Tibial nerve (tissue), 4 donors: ENCODE measurements at regions not wholly inside any gene's neighbourhood (a gene's known extent, or its start where the extent isn't known, plus 50 kb on each side); places are given as distances from the start of the nearest gene placed in this dataset.

Experiments
- DNase-seq, 2 donors: peaks; one replicate each; pipeline ENCODE4 v3.0.0-alpha.2; 2019; ENCODE audit warnings: low spot score in 2 of 2
- H3K27ac ChIP-seq, 4 donors: fragments of 200-600 bp; sonication (generic) in 3 of 4; one replicate each; pipeline ENCODE4 v1.5.1; 2017 to 2019; ENCODE audit warnings: mild to moderate bottlenecking in 1 of 4
- H3K27me3 ChIP-seq, 2 donors: fragments of 200-600 bp; sonication (generic) in 1 of 2; one replicate each; pipeline versions ENCODE4 v1.5.1 to v1.6.0; 2017 to 2019
- H3K36me3 ChIP-seq, 3 donors: fragments of 200-600 bp; sonication (generic); one replicate each; pipeline ENCODE4 v1.5.1; 2018 to 2019
- H3K4me1 ChIP-seq, 4 donors: fragments of 200-600 bp; sonication (generic) in 3 of 4; one replicate each; pipeline ENCODE4 v1.5.1; 2017 to 2019
- H3K4me3 ChIP-seq, 4 donors: fragments of 200-600 bp; sonication (generic) in 3 of 4; one replicate each; pipeline ENCODE4 v1.5.1; 2017 to 2019; ENCODE audit warnings: mild to moderate bottlenecking in 1 of 4, moderate library complexity in 1 of 4
- H3K9me3 ChIP-seq, 4 donors: fragments of 200-600 bp; sonication (generic) in 3 of 4; one replicate each; pipeline ENCODE4 v1.5.1; 2017 to 2019
- EP300 ChIP-seq, 2 donors: sonication (generic); formaldehyde crosslinking; IDR thresholded peaks; one replicate each; pipeline ENCODE4 v1.6.1; 2017; ENCODE audit warnings: antibody characterized with exemption in 2 of 2, mild to moderate bottlenecking in 1 of 2
- POLR2A ChIP-seq, 2 donors: fragments of 450-650 bp; IDR thresholded peaks; one replicate each; pipeline ENCODE4 v1.6.1; 2017; ENCODE audit warnings: antibody characterized with exemption in 2 of 2, mild to moderate bottlenecking in 2 of 2, moderate library complexity in 2 of 2
- WGBS, 2 donors: methylation state at CpG; one replicate each; pipeline ENCODE4 v1.1.5; 2018; 5-methylcytosine and 5-hydroxymethylcytosine counted together
- TF ChIP-seq, protein P1 (sequence below), 5 experiments: fragments of 200-600 bp in 3 of 5; fragments of 450-650 bp in 2 of 5; sonication (generic) in 3 of 5; IDR thresholded peaks; one replicate each; pipeline ENCODE4 v1.5.1; 2016 to 2019; ENCODE audit warnings: antibody characterized with exemption in 5 of 5, mild to moderate bottlenecking in 3 of 5, moderate library complexity in 2 of 5

DNA sequence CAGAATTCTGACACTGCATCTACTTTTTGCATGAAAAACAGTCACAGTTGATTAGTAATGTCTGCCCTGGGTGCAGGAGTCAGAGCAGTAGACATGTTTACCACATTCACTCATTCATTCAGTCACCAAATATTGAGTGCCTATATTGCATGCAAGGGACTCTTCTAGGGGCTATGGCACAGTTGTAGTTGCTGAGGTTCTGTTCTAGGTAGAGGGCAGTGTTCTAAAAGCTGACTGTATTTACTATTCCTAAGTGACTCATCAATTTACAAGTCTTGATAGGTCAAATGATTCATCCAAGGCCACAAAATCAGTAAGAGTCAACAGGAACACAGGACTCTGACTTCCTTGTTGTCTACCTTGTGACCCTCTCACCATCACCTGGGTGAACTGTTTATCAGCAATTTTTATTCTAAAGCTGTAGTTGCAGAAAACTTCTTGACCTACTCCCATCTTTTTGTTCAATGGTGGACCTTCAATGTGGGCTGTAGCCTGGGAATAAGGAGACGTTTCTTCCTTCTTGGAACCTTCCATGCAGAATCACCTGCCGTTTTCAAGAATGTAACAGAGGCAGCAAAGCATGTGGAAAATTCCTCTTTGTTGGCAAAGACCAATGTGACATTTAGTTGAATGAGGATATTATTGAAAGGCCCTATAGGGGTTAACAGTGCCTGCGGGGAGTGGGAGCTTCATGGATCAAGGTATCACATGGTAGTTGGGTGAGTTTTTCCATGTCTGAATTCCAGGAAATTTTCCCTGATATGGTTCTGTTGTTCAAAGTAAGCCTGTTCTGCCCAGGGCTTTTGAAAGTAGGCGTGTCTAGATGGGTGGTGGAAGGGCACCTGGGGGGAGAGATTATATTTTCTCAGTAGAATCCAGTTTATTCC lies 223.2 kb downstream of the KTN1 start:
- Histone ChIP-seq H3K9me3 (peaks cover 0 to 3% (median 0%) of the 10 kb centered on the region in 4 donors), H3K27me3 (no peaks in the 10 kb centered on the region), H3K4me3 (no peak overlapping the region), H3K4me1 (peaks cover 0 to 50% (median 9%) of the 10 kb centered on the region in 4 donors), H3K27ac (peak overlapping the region in 2 of 4 donors; percentile 65 to 73), H3K36me3 (no peaks in the 10 kb centered on the region)
- 77 to 83% methylated on average over 4 of the region's 4 CpGs for WGBS, 2 donors
- TF ChIP-seq POLR2A (IDR thresholded peaks at IDR 0.05) (no peak), EP300 (IDR thresholded peaks at IDR 0.05) (no peak)
- TF ChIP-seq, protein P1, sequence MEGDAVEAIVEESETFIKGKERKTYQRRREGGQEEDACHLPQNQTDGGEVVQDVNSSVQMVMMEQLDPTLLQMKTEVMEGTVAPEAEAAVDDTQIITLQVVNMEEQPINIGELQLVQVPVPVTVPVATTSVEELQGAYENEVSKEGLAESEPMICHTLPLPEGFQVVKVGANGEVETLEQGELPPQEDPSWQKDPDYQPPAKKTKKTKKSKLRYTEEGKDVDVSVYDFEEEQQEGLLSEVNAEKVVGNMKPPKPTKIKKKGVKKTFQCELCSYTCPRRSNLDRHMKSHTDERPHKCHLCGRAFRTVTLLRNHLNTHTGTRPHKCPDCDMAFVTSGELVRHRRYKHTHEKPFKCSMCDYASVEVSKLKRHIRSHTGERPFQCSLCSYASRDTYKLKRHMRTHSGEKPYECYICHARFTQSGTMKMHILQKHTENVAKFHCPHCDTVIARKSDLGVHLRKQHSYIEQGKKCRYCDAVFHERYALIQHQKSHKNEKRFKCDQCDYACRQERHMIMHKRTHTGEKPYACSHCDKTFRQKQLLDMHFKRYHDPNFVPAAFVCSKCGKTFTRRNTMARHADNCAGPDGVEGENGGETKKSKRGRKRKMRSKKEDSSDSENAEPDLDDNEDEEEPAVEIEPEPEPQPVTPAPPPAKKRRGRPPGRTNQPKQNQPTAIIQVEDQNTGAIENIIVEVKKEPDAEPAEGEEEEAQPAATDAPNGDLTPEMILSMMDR (IDR thresholded peaks at IDR 0.05) = no peak
- DNase-seq = no peak

- peaks cover 0 to 3% (median 0%) of the 10 kb centered on the region in 4 donors for H3K9me3 ChIP-seq
- H3K4me1 ChIP-seq = peaks cover 0 to 50% (median 9%) of the 10 kb centered on the region in 4 donors
- WGBS, 2 donors = 78 to 81% methylated on average over 5 of the region's 5 CpGs
- no peaks in the 10 kb centered on the region for H3K27me3 ChIP-seq
- H3K27ac ChIP-seq = peak overlapping the region in 2 of 4 donors; percentile 65 to 73
- TF ChIP-seq, protein P1 (IDR thresholded peaks at IDR 0.05) = no peak
- TF ChIP-seq POLR2A (IDR thresholded peaks at IDR 0.05) = no peak
- no peaks in the 10 kb centered on the region for H3K36me3 ChIP-seq
- no peak overlapping the region for H3K4me3 ChIP-seq
- no peak for DNase-seq
These were observed 224.0 kb downstream of the KTN1 start for GRCh38 chr14:55803873-55804553.

GRCh38 chr14:55805250-55805649 lies 225.2 kb downstream of the KTN1 start:
- H3K36me3 ChIP-seq = no peaks in the 10 kb centered on the region
- H3K4me3 ChIP-seq = no peak overlapping the region
- DNase-seq = no peak
- TF ChIP-seq, protein P1 (IDR thresholded peaks at IDR 0.05) = no peak
- TF ChIP-seq EP300 (IDR thresholded peaks at IDR 0.05) = no peak
- H3K27ac ChIP-seq = peak overlapping the region in 1 of 4 donors; percentile 20
- H3K27me3 ChIP-seq = no peaks in the 10 kb centered on the region
- WGBS, 2 donors = 90 to 94% methylated on average over 3 of the region's 3 CpGs
- H3K4me1 ChIP-seq = peaks cover 0 to 44% (median 9%) of the 10 kb centered on the region in 4 donors
- peaks cover 0 to 3% (median 0%) of the 10 kb centered on the region in 4 donors for H3K9me3 ChIP-seq

- Histone ChIP-seq H3K4me1 (peaks cover 0 to 43% (median 9%) of the 10 kb centered on the region in 4 donors), H3K36me3 (no peaks in the 10 kb centered on the region), H3K27ac (peak overlapping the region in 3 of 4 donors; percentile 72 to 83 (median 80)), H3K4me3 (no peak overlapping the region), H3K9me3 (peaks cover 0 to 3% (median 0%) of the 10 kb centered on the region in 4 donors), H3K27me3 (no peaks in the 10 kb centered on the region)
- TF ChIP-seq, protein P1 (IDR thresholded peaks at IDR 0.05) = no peak
- TF ChIP-seq POLR2A (IDR thresholded peaks at IDR 0.05) = no peak
- peak; percentile 80 to 86 for TF ChIP-seq EP300 (IDR thresholded peaks at IDR 0.05)
- DNase-seq = peak; percentile 90 to 91
- 21 to 24% methylated on average over 17 of the region's 17 CpGs for WGBS, 2 donors
These were observed 227.3 kb downstream of the KTN1 start for GRCh38 chr14:55807053-55807880.
